ENCODE measurements at regions not wholly inside any gene's neighbourhood (a gene's known extent, or its start where the extent isn't known, plus 50 kb on each side); places are given as distances from the start of the nearest gene placed in this dataset.

GRCh38 chr3:73213896-73214295, 152.4 kb downstream of the EBLN2 start:
- TF ChIP-seq YY1 (IDR thresholded peaks at IDR 0.05), result no peak
- TF ChIP-seq EGR1 (IDR thresholded peaks at IDR 0.05; ENCODE audit: low read depth in 2 of 2), result no peak
- TF ChIP-seq CTCF (IDR thresholded peaks at IDR 0.05; ENCODE audit: low read depth, low read length, missing input control), result no peak
- no peak for TF ChIP-seq REST (IDR thresholded peaks at IDR 0.05)
- no peak for TF ChIP-seq ATF3 (IDR thresholded peaks at IDR 0.05)
- no peak for TF ChIP-seq FOXA2 (IDR thresholded peaks at IDR 0.05)
- TF ChIP-seq TAF1 (conservative IDR thresholded peaks at IDR 0.05), result no peak
- TF ChIP-seq NR2F2 (IDR thresholded peaks at IDR 0.05), result no peak
- no peak for TF ChIP-seq JUND (IDR thresholded peaks at IDR 0.05)
- no peak for TF ChIP-seq RXRA (IDR thresholded peaks at IDR 0.05)
- no peak for TF ChIP-seq ZBTB33 (IDR thresholded peaks at IDR 0.05)
- DNase-seq (ENCODE audit: low spot score), result no peak
- 74% methylated on average over 1 of the region's 1 CpG for WGBS
- no peak overlapping the region for H3K4me3 ChIP-seq (ENCODE audit: low read depth in 1 of 3, low read length in 3 of 3)
- no peaks in the 10 kb centered on the region for H3K27me3 ChIP-seq (ENCODE audit: control insufficient read depth in 4 of 4, insufficient read depth in 4 of 4, low read length in 3 of 4)
- no peaks in the 10 kb centered on the region for H3K36me3 ChIP-seq (ENCODE audit: control insufficient read depth in 4 of 4, insufficient read depth in 3 of 4, low read depth in 1 of 4, low read length in 3 of 4)
- no peaks in the 10 kb centered on the region for H3K4me1 ChIP-seq (ENCODE audit: control insufficient read depth in 4 of 4, insufficient read depth in 4 of 4, low read length in 3 of 4)
- H3K27ac ChIP-seq (ENCODE audit: low read depth in 1 of 2, low read length in 2 of 2), result no peak overlapping the region
- H3K9me3 ChIP-seq (ENCODE audit: control insufficient read depth in 4 of 4, low read length in 3 of 4), result no peaks in the 10 kb centered on the region
- no peak overlapping the region for H3K9ac ChIP-seq (ENCODE audit: low read depth in 1 of 2, low read length in 2 of 2)

GRCh38 chr3:73214846-73215245, 153.4 kb downstream of the EBLN2 start:
- no peak overlapping the region for H3K4me3 ChIP-seq (ENCODE audit: low read depth in 1 of 3, low read length in 3 of 3)
- no peaks in the 10 kb centered on the region for H3K36me3 ChIP-seq (ENCODE audit: control insufficient read depth in 4 of 4, insufficient read depth in 3 of 4, low read depth in 1 of 4, low read length in 3 of 4)
- H3K27ac ChIP-seq (ENCODE audit: low read depth in 1 of 2, low read length in 2 of 2), result no peak overlapping the region
- H3K27me3 ChIP-seq (ENCODE audit: control insufficient read depth in 4 of 4, insufficient read depth in 4 of 4, low read length in 3 of 4), result no peaks in the 10 kb centered on the region
- no peaks in the 10 kb centered on the region for H3K9me3 ChIP-seq (ENCODE audit: control insufficient read depth in 4 of 4, low read length in 3 of 4)
- no peak overlapping the region for H3K9ac ChIP-seq (ENCODE audit: low read depth in 1 of 2, low read length in 2 of 2)
- WGBS, result 81% methylated on average over 2 of the region's 2 CpGs
- H3K4me1 ChIP-seq (ENCODE audit: control insufficient read depth in 4 of 4, insufficient read depth in 4 of 4, low read length in 3 of 4), result no peaks in the 10 kb centered on the region
- DNase-seq (ENCODE audit: low spot score), result no peak
- TF ChIP-seq HNF4G (IDR thresholded peaks at IDR 0.05) (no peak), YY1 (IDR thresholded peaks at IDR 0.05) (no peak), CTCF (IDR thresholded peaks at IDR 0.05; ENCODE audit: low read depth, low read length, missing input control) (no peak), HNF4A (conservative IDR thresholded peaks at IDR 0.05) (no peak), RAD21 (IDR thresholded peaks at IDR 0.05) (no peak), FOXA2 (IDR thresholded peaks at IDR 0.05) (no peak), MAX (IDR thresholded peaks at IDR 0.05) (no peak), REST (IDR thresholded peaks at IDR 0.05) (no peak), EGR1 (IDR thresholded peaks at IDR 0.05; ENCODE audit: low read depth in 2 of 2) (no peak), GABPA (IDR thresholded peaks at IDR 0.05 in 1 of 2, conservative IDR thresholded peaks at IDR 0.05 in 1 of 2) (no peak), JUND (IDR thresholded peaks at IDR 0.05) (no peak), FOXA1 (IDR thresholded peaks at IDR 0.05) (no peak), RXRA (IDR thresholded peaks at IDR 0.05) (no peak), SP1 (IDR thresholded peaks at IDR 0.05) (no peak), NR2F2 (IDR thresholded peaks at IDR 0.05) (no peak), ATF3 (IDR thresholded peaks at IDR 0.05) (no peak), TAF1 (conservative IDR thresholded peaks at IDR 0.05) (no peak)

Data from liver (tissue), 8 donors.